PC-9 (cell line): ENCODE measurements at regions not wholly inside any gene's neighbourhood (a gene's known extent, or its start where the extent isn't known, plus 50 kb on each side); places are given as distances from the start of the nearest gene placed in this dataset.

Experiments used
- EZH2 ChIP-seq: fragments of 200-600 bp; sonication (generic); IDR thresholded peaks from 2 replicates; pipeline ENCODE4 v1.8.0; 2017; ENCODE audit warnings: antibody characterized with exemption, low read depth
- TF ChIP-seq, protein P1 (sequence below): fragments of 200-600 bp; sonication (generic); conservative IDR thresholded peaks from 2 replicates; pipeline ENCODE4 v1.6.1; 2017; ENCODE audit warnings: mixed run types, antibody characterized with exemption, mild to moderate bottlenecking, moderate library complexity

GRCh38 chr3:132784502-132785025, 62.4 kb upstream of the NPHP3 start:
- TF ChIP-seq, protein P1, sequence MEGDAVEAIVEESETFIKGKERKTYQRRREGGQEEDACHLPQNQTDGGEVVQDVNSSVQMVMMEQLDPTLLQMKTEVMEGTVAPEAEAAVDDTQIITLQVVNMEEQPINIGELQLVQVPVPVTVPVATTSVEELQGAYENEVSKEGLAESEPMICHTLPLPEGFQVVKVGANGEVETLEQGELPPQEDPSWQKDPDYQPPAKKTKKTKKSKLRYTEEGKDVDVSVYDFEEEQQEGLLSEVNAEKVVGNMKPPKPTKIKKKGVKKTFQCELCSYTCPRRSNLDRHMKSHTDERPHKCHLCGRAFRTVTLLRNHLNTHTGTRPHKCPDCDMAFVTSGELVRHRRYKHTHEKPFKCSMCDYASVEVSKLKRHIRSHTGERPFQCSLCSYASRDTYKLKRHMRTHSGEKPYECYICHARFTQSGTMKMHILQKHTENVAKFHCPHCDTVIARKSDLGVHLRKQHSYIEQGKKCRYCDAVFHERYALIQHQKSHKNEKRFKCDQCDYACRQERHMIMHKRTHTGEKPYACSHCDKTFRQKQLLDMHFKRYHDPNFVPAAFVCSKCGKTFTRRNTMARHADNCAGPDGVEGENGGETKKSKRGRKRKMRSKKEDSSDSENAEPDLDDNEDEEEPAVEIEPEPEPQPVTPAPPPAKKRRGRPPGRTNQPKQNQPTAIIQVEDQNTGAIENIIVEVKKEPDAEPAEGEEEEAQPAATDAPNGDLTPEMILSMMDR = no peak
- TF ChIP-seq EZH2 = no peak
